ENCODE measurements at regions not wholly inside any gene's neighbourhood (a gene's known extent, or its start where the extent isn't known, plus 50 kb on each side); places are given as distances from the start of the nearest gene placed in this dataset.

- Histone ChIP-seq H3K27ac (ENCODE audit: extremely low read depth, low read depth, low read length) (no peak overlapping the region), H3K4me3 (ENCODE audit: low read depth, low read length) (no peak overlapping the region), H3K9me3 (ENCODE audit: control insufficient read depth, insufficient read depth, low read depth, low read length) (no peaks in the 10 kb centered on the region), H3K4me1 (ENCODE audit: control insufficient read depth, insufficient read depth, low read length) (no peaks in the 10 kb centered on the region), H3K36me3 (ENCODE audit: control insufficient read depth in 2 of 2, insufficient read depth in 1 of 2, low read length in 2 of 2) (no peaks in the 10 kb centered on the region)
- TF ChIP-seq ZNF600 (tag by site-specific recombination; IDR thresholded peaks at IDR 0.05) (no peak), ELK4 (IDR thresholded peaks at IDR 0.05; ENCODE audit: borderline replicate concordance, low read depth, low read length) (no peak), ZNF658 (tag by site-specific recombination; IDR thresholded peaks at IDR 0.05) (no peak), ZNF639 (tag by site-specific recombination; IDR thresholded peaks at IDR 0.05) (no peak), ZEB2 (tag by site-specific recombination; IDR thresholded peaks at IDR 0.05) (no peak), PRDM2 (tag by site-specific recombination; IDR thresholded peaks at IDR 0.05; ENCODE audit: borderline replicate concordance) (no peak), ZNF830 (tag by site-specific recombination; IDR thresholded peaks at IDR 0.05; ENCODE audit: low read depth) (no peak), ZNF354C (tag by site-specific recombination; IDR thresholded peaks at IDR 0.05; ENCODE audit: borderline replicate concordance, low read depth) (no peak), ZNF37A (tag by site-specific recombination; IDR thresholded peaks at IDR 0.05) (no peak), ZFP69B (tag by site-specific recombination; IDR thresholded peaks at IDR 0.05) (no peak), ZNF394 (tag by site-specific recombination; IDR thresholded peaks at IDR 0.05; ENCODE audit: borderline replicate concordance) (no peak), ZNF2 (tag by site-specific recombination; IDR thresholded peaks at IDR 0.05) (no peak), ZNF701 (tag by site-specific recombination; IDR thresholded peaks at IDR 0.05) (no peak), GFI1B (tag by site-specific recombination; IDR thresholded peaks at IDR 0.05) (no peak), ZNF132 (tag by site-specific recombination; IDR thresholded peaks at IDR 0.05; ENCODE audit: borderline replicate concordance) (no peak)
- POLR2A ChIA-PET: no interaction called here
- CTCF ChIA-PET: no interaction called here
These were observed 575.2 kb upstream of the FRG1 start for GRCh38 chr4:189365451-189365850.

- Histone ChIP-seq H3K9me3 (ENCODE audit: control insufficient read depth, insufficient read depth, low read depth, low read length) (no peaks in the 10 kb centered on the region), H3K4me3 (ENCODE audit: low read depth, low read length) (no peak overlapping the region), H3K27ac (ENCODE audit: extremely low read depth, low read depth, low read length) (no peak overlapping the region), H3K36me3 (ENCODE audit: control insufficient read depth in 2 of 2, insufficient read depth in 1 of 2, low read length in 2 of 2) (no peaks in the 10 kb centered on the region), H3K4me1 (ENCODE audit: control insufficient read depth, insufficient read depth, low read length) (no peaks in the 10 kb centered on the region)
- TF ChIP-seq ZBTB48 (tag by site-specific recombination; IDR thresholded peaks at IDR 0.05) (no peak), ZNF561 (tag by site-specific recombination; IDR thresholded peaks at IDR 0.05; ENCODE audit: borderline replicate concordance) (no peak), ZNF530 (tag by site-specific recombination; IDR thresholded peaks at IDR 0.05; ENCODE audit: low read depth) (no peak)
- ChIA-PET CTCF (no interaction called here), POLR2A (no interaction called here)
These were observed 572.8 kb upstream of the FRG1 start for GRCh38 chr4:189367832-189368231.
